ENCODE measurements at regions not wholly inside any gene's neighbourhood (a gene's known extent, or its start where the extent isn't known, plus 50 kb on each side); places are given as distances from the start of the nearest gene placed in this dataset.

GRCh38 chr14:48622980-48623379 lies 947.6 kb upstream of the MDGA2 start:
- H3K4me3 ChIP-seq (replicated peaks in 1 of 3; ENCODE audit: low read depth in 2 of 3, low read length in 3 of 3): no peak overlapping the region
- Mint-ChIP-seq H3K27ac (no peak overlapping the region), H3K27me3 (ENCODE audit: low read depth in 3 of 3) (no peaks in the 10 kb centered on the region), H3K36me3 (no peaks in the 10 kb centered on the region), H3K9me3 (peaks cover 0 to 3% (median 0%) of the 10 kb centered on the region in 7 donors), H3K4me1 (no peaks in the 10 kb centered on the region), H3K4me3 (no peak overlapping the region)
- H3K9me3 ChIP-seq (replicated peaks in 1 of 2; ENCODE audit: control insufficient read depth in 1 of 2, insufficient read depth in 1 of 2, low read length in 2 of 2): no peaks in the 10 kb centered on the region
- no peaks in the 10 kb centered on the region for H3K36me3 ChIP-seq (replicated peaks in 1 of 2; ENCODE audit: control insufficient read depth in 1 of 2, insufficient read depth in 2 of 2, low read length in 2 of 2)
- DNase-seq: no peak
- no peaks in the 10 kb centered on the region for H3K79me2 ChIP-seq (ENCODE audit: insufficient read depth, low read length)
- H3K4me1 ChIP-seq (ENCODE audit: control insufficient read depth in 1 of 2, insufficient read depth in 2 of 2, low read length in 2 of 2): no peaks in the 10 kb centered on the region
- H3K9ac ChIP-seq (ENCODE audit: insufficient read depth, low read length, poor library complexity, severe bottlenecking): no peak overlapping the region
- H2AFZ ChIP-seq (ENCODE audit: insufficient read depth, low read depth, low read length, poor library complexity, severe bottlenecking): no peak overlapping the region
- no CpG with 5 or more reads among the region's 1 CpG for WGBS (ENCODE audit: insufficient coverage)
- H3K27ac ChIP-seq (ENCODE audit: low read depth in 1 of 2, low read length in 2 of 2): no peak overlapping the region
- intact Hi-C loops (cut with micrococcal nuclease): no loop called here
- no peaks in the 10 kb centered on the region for H4K20me1 ChIP-seq (ENCODE audit: insufficient read depth, low read length)
- no peak overlapping the region for H3K4me2 ChIP-seq (replicated peaks; ENCODE audit: extremely low read depth, low read length, poor library complexity, severe bottlenecking)
- no peak for TF ChIP-seq CTCF (IDR thresholded peaks at IDR 0.05)
- no peaks in the 10 kb centered on the region for H3K27me3 ChIP-seq (ENCODE audit: control insufficient read depth in 2 of 2, insufficient read depth in 2 of 2, low read length in 2 of 2)

GRCh38 chr14:48618057-48618456 lies 942.7 kb upstream of the MDGA2 start:
- no peak overlapping the region for H3K27ac Mint-ChIP-seq

More at GRCh38 chr14:48618057-48618456, 942.7 kb upstream of the MDGA2 start:
- no peak overlapping the region for H3K27ac ChIP-seq (ENCODE audit: low read depth in 1 of 2, low read length in 2 of 2)
- H3K4me3 ChIP-seq (replicated peaks in 1 of 3; ENCODE audit: low read depth in 2 of 3, low read length in 3 of 3): no peak overlapping the region
- H3K9ac ChIP-seq (ENCODE audit: insufficient read depth, low read length, poor library complexity, severe bottlenecking): no peak overlapping the region
- H3K9me3 ChIP-seq (replicated peaks in 1 of 2; ENCODE audit: control insufficient read depth in 1 of 2, insufficient read depth in 1 of 2, low read length in 2 of 2): peaks cover 3 to 5% of the 10 kb centered on the region in 2 donors
- no peaks in the 10 kb centered on the region for H3K79me2 ChIP-seq (ENCODE audit: insufficient read depth, low read length)
- no peaks in the 10 kb centered on the region for H3K27me3 Mint-ChIP-seq (ENCODE audit: low read depth in 3 of 3)
- no peak overlapping the region for H3K4me3 Mint-ChIP-seq
- H3K36me3 ChIP-seq (replicated peaks in 1 of 2; ENCODE audit: control insufficient read depth in 1 of 2, insufficient read depth in 2 of 2, low read length in 2 of 2): no peaks in the 10 kb centered on the region
- no CpG with 5 or more reads among the region's 1 CpG for WGBS (ENCODE audit: insufficient coverage)
- H2AFZ ChIP-seq (ENCODE audit: insufficient read depth, low read depth, low read length, poor library complexity, severe bottlenecking): no peak overlapping the region
- H3K4me2 ChIP-seq (replicated peaks; ENCODE audit: extremely low read depth, low read length, poor library complexity, severe bottlenecking): no peak overlapping the region
- no peaks in the 10 kb centered on the region for H3K4me1 Mint-ChIP-seq
- no peak for DNase-seq
- intact Hi-C loops (cut with micrococcal nuclease): no loop called here
- H3K9me3 Mint-ChIP-seq: peaks cover 0 to 5% (median 0%) of the 10 kb centered on the region in 7 donors
- no peaks in the 10 kb centered on the region for H3K4me1 ChIP-seq (ENCODE audit: control insufficient read depth in 1 of 2, insufficient read depth in 2 of 2, low read length in 2 of 2)
- H3K36me3 Mint-ChIP-seq: no peaks in the 10 kb centered on the region
- no peak for TF ChIP-seq CTCF (IDR thresholded peaks at IDR 0.05)
- no peaks in the 10 kb centered on the region for H3K27me3 ChIP-seq (ENCODE audit: control insufficient read depth in 2 of 2, insufficient read depth in 2 of 2, low read length in 2 of 2)
- H4K20me1 ChIP-seq (ENCODE audit: insufficient read depth, low read length): no peaks in the 10 kb centered on the region
